HEK293 (cell line): ENCODE measurements at regions not wholly inside any gene's neighbourhood (a gene's known extent, or its start where the extent isn't known, plus 50 kb on each side); places are given as distances from the start of the nearest gene placed in this dataset.

Source experiments
- CTCF ChIA-PET: fragments of 350-600 bp; formaldehyde crosslinking; extraction: SDS; loops from one replicate; lab custom pipeline; 2021; ENCODE audit warnings: antibody characterized with exemption; lab: Yijun Ruan, JAX
- POLR2A ChIA-PET: fragments of 300-600 bp; formaldehyde crosslinking; extraction: SDS; loops from one replicate; lab custom pipeline; 2020; ENCODE audit warnings: antibody characterized with exemption, inconsistent platforms; lab: Yijun Ruan, JAX
- H3K27ac ChIP-seq: fragments of 200-500 bp; sonication (Bioruptor generic); 2 replicates; pipeline ENCODE4 v1.5.1; 2014; ENCODE audit warnings: low read depth, low read length, control low read depth, inconsistent platforms; ENCODE audit errors: extremely low read depth
- H3K36me3 ChIP-seq, 2 experiments: fragments of 200-500 bp in 1 of 2; sonication (Bioruptor generic) in 1 of 2; 1 replicate in 1 of 2; 2 replicates in 1 of 2; pipeline ENCODE4 v1.5.1; 2014 to 2017; ENCODE audit warnings: inconsistent platforms in 2 of 2, low read length in 2 of 2; ENCODE audit not compliant: control insufficient read depth in 2 of 2, insufficient read depth in 1 of 2
- H3K4me1 ChIP-seq: fragments of 200-500 bp; sonication (Bioruptor generic); 2 replicates; pipeline ENCODE4 v1.5.1; 2014; ENCODE audit warnings: mild to moderate bottlenecking, low read length, inconsistent platforms; ENCODE audit not compliant: control insufficient read depth, insufficient read depth
- H3K4me3 ChIP-seq: 2 replicates; pipeline ENCODE4 v1.5.1; 2011; ENCODE audit warnings: low read depth, mild to moderate bottlenecking, control low read depth, low read length, moderate library complexity
- H3K9me3 ChIP-seq: fragments of 200-500 bp; sonication (Bioruptor generic); 2 replicates; pipeline ENCODE4 v1.5.1; 2014; ENCODE audit warnings: low read depth, low read length, inconsistent platforms; ENCODE audit not compliant: control insufficient read depth, insufficient read depth
- GLIS1 ChIP-seq: fragments of 450-650 bp; formaldehyde crosslinking; IDR thresholded peaks from 2 replicates; pipeline ENCODE4 v1.5.1; 2016; ENCODE audit warnings: missing biosample characterization, missing genetic modification characterization
- KLF16 ChIP-seq: fragments of 450-650 bp; formaldehyde crosslinking; IDR thresholded peaks from 2 replicates; pipeline ENCODE4 v1.5.1; 2017; ENCODE audit warnings: missing biosample characterization, missing genetic modification characterization
- PRDM6 ChIP-seq: fragments of 450-650 bp; formaldehyde crosslinking; IDR thresholded peaks from 2 replicates; pipeline ENCODE4 v1.5.1; 2017; ENCODE audit warnings: missing biosample characterization, missing genetic modification characterization
- SCRT1 ChIP-seq: fragments of 450-650 bp; formaldehyde crosslinking; IDR thresholded peaks from 2 replicates; pipeline ENCODE4 v1.5.1; 2016; ENCODE audit warnings: missing biosample characterization, missing genetic modification characterization, borderline replicate concordance
- SP7 ChIP-seq: fragments of 450-650 bp; formaldehyde crosslinking; IDR thresholded peaks from 2 replicates; pipeline ENCODE4 v1.5.1; 2016; ENCODE audit warnings: missing biosample characterization, missing genetic modification characterization
- ZBTB17 ChIP-seq: fragments of 450-650 bp; formaldehyde crosslinking; IDR thresholded peaks from 2 replicates; pipeline ENCODE4 v1.5.1; 2016; ENCODE audit warnings: missing biosample characterization, missing genetic modification characterization
- ZBTB21 ChIP-seq: fragments of 450-650 bp; formaldehyde crosslinking; IDR thresholded peaks from 2 replicates; pipeline ENCODE4 v1.5.1; 2017; ENCODE audit warnings: missing biosample characterization, missing genetic modification characterization
- ZNF214 ChIP-seq: fragments of 450-650 bp; formaldehyde crosslinking; IDR thresholded peaks from 2 replicates; pipeline ENCODE4 v1.5.1; 2017; ENCODE audit warnings: missing biosample characterization, mild to moderate bottlenecking, missing genetic modification characterization, borderline replicate concordance
- ZNF518A ChIP-seq: fragments of 450-650 bp; formaldehyde crosslinking; conservative IDR thresholded peaks from 2 replicates; pipeline ENCODE4 v1.5.1; 2016; ENCODE audit warnings: low read depth, missing biosample characterization, missing genetic modification characterization
- ZNF521 ChIP-seq: fragments of 450-650 bp; formaldehyde crosslinking; IDR thresholded peaks from 2 replicates; pipeline ENCODE4 v1.5.1; 2017; ENCODE audit warnings: missing biosample characterization, mild to moderate bottlenecking, missing genetic modification characterization
- ZNF561 ChIP-seq: fragments of 450-650 bp; IDR thresholded peaks from 2 replicates; pipeline ENCODE4 v1.5.1; 2018; ENCODE audit warnings: missing biosample characterization, missing genetic modification characterization, borderline replicate concordance
- ZNF596 ChIP-seq: fragments of 450-650 bp; IDR thresholded peaks from 2 replicates; pipeline ENCODE4 v1.5.0; 2018; ENCODE audit warnings: missing biosample characterization, mild to moderate bottlenecking, missing genetic modification characterization, moderate library complexity
- ZNF610 ChIP-seq: fragments of 450-650 bp; formaldehyde crosslinking; IDR thresholded peaks from 2 replicates; pipeline ENCODE4 v1.5.1; 2016; ENCODE audit warnings: missing biosample characterization, missing genetic modification characterization, borderline replicate concordance
- ZNF645 ChIP-seq: fragments of 450-650 bp; formaldehyde crosslinking; IDR thresholded peaks from 2 replicates; pipeline ENCODE4; 2016; ENCODE audit warnings: missing biosample characterization, missing genetic modification characterization
- ZNF654 ChIP-seq: fragments of 450-650 bp; formaldehyde crosslinking; IDR thresholded peaks from 2 replicates; pipeline ENCODE4 v1.5.1; 2016; ENCODE audit warnings: low read depth, missing biosample characterization, missing genetic modification characterization
- ZNF660 ChIP-seq: fragments of 450-650 bp; IDR thresholded peaks from 2 replicates; pipeline ENCODE4 v1.5.1; 2018; ENCODE audit warnings: missing biosample characterization, mild to moderate bottlenecking, missing genetic modification characterization
- TF ChIP-seq, protein P1 (sequence below): fragments of 450-650 bp; formaldehyde crosslinking; optimal IDR thresholded peaks from 2 replicates; pipeline ENCODE3; 2016; ENCODE audit warnings: missing biosample characterization, mild to moderate bottlenecking, missing genetic modification characterization
- TF ChIP-seq, protein P2 (sequence below): fragments of 450-650 bp; formaldehyde crosslinking; IDR thresholded peaks from 2 replicates; pipeline ENCODE4 v1.5.1; 2017; ENCODE audit warnings: missing biosample characterization, missing genetic modification characterization

GRCh38 chr7:156234192-156234591 is 406.4 kb upstream of the RNF32 start:
- ChIA-PET POLR2A (no interaction called here), CTCF (no interaction called here)
- H3K36me3 ChIP-seq: no peaks in the 10 kb centered on the region
- no peak overlapping the region for H3K27ac ChIP-seq
- no peaks in the 10 kb centered on the region for H3K9me3 ChIP-seq
- H3K4me3 ChIP-seq: no peak overlapping the region
- TF ChIP-seq ZNF610 (no peak), SP7 (no peak), ZNF660 (tag by site-specific recombination) (no peak), ZNF214 (no peak), PRDM6 (tag by site-specific recombination) (no peak), KLF16 (tag by site-specific recombination) (no peak), ZNF645 (tag by site-specific recombination) (no peak), ZBTB21 (tag by site-specific recombination) (no peak), GLIS1 (no peak), ZNF654 (tag by site-specific recombination) (no peak), ZNF561 (tag by site-specific recombination) (no peak), SCRT1 (tag by site-specific recombination) (no peak), ZBTB17 (tag by site-specific recombination) (no peak), ZNF596 (tag by site-specific recombination) (no peak), ZNF518A (tag by site-specific recombination) (no peak), ZNF521 (tag by site-specific recombination) (no peak)
- TF ChIP-seq, protein P1, sequence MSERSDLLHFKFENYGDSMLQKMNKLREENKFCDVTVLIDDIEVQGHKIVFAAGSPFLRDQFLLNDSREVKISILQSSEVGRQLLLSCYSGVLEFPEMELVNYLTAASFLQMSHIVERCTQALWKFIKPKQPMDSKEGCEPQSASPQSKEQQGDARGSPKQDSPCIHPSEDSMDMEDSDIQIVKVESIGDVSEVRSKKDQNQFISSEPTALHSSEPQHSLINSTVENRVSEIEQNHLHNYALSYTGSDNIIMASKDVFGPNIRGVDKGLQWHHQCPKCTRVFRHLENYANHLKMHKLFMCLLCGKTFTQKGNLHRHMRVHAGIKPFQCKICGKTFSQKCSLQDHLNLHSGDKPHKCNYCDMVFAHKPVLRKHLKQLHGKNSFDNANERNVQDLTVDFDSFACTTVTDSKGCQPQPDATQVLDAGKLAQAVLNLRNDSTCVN: no peak
- TF ChIP-seq, protein P2, sequence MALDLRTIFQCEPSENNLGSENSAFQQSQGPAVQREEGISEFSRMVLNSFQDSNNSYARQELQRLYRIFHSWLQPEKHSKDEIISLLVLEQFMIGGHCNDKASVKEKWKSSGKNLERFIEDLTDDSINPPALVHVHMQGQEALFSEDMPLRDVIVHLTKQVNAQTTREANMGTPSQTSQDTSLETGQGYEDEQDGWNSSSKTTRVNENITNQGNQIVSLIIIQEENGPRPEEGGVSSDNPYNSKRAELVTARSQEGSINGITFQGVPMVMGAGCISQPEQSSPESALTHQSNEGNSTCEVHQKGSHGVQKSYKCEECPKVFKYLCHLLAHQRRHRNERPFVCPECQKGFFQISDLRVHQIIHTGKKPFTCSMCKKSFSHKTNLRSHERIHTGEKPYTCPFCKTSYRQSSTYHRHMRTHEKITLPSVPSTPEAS (tag by site-specific recombination): no peak
- H3K4me1 ChIP-seq: no peaks in the 10 kb centered on the region
